ENCODE measurements at regions not wholly inside any gene's neighbourhood (a gene's known extent, or its start where the extent isn't known, plus 50 kb on each side); places are given as distances from the start of the nearest gene placed in this dataset.

- H3K27ac Mint-ChIP-seq: no peak overlapping the region
- H3K4me3 Mint-ChIP-seq: no peak overlapping the region
- DNase-seq (no peak), ATAC-seq (no peak)
- peaks cover 6% of the 10 kb centered on the region for H3K27me3 Mint-ChIP-seq
- no peak for TF ChIP-seq CTCF (IDR thresholded peaks at IDR 0.05)
- POLR2A ChIA-PET: no interaction called here
- H3K9me3 Mint-ChIP-seq: no peaks in the 10 kb centered on the region
- H3K4me1 Mint-ChIP-seq (ENCODE audit: low read depth): no peaks in the 10 kb centered on the region
- intact Hi-C loops (cut with micrococcal nuclease): no loop called here
- CTCF ChIA-PET: interaction anchor here (1.6 kb wide), 1 partner anchor 13 kb away, joined by 8 read pairs; no protein-coding TSS in a partner anchor
- no peaks in the 10 kb centered on the region for H3K36me3 Mint-ChIP-seq (ENCODE audit: low read depth)
Observed at GRCh38 chr1:209341146-209341545, 242.4 kb upstream of the CAMK1G start.

DNA sequence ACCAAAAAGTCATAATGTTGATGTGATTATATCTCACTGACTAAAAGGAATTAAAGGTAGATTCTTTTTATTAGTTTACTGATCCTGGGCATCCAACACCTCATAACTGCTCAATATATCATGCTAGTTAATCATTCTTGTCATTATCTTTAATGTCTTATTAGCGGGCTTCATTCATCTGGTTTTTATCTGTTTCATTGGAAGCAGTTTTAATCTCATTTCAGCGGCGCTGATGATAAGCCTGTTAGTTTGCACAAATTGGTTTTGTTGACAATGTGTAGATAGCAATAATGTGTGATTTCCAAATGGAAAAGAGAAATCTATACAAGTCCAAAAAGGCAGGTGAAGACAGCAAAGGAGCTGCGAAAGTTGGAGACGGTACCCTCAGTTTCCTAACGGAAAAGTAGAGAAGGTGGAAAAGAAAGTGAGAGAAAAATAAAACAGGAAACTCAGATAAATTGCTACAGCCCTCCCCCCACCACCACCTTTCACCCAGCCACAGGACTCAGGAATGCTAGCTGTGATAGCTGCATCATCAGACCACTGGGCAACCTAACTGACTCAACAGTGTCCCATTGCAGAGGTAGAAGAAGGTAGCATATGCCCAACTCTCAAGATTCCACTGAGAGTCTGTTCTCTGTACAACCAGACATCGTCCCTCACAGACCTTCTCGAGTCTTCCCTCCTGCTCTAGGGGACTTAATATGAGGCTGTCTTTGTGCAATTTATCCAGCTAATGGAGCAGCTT lies 241.7 kb upstream of the CAMK1G start:
- CTCF ChIA-PET: interaction anchor here (1.6 kb wide), 1 partner anchor 13 kb away, joined by 8 read pairs; no protein-coding TSS in a partner anchor
- Mint-ChIP-seq H3K4me3 (no peak overlapping the region), H3K9me3 (no peaks in the 10 kb centered on the region), H3K36me3 (ENCODE audit: low read depth) (no peaks in the 10 kb centered on the region), H3K4me1 (ENCODE audit: low read depth) (no peaks in the 10 kb centered on the region), H3K27ac (no peak overlapping the region), H3K27me3 (peaks cover 8% of the 10 kb centered on the region)
- TF ChIP-seq CTCF (IDR thresholded peaks at IDR 0.05): no peak
- POLR2A ChIA-PET: no interaction called here
- ATAC-seq (no peak), DNase-seq (no peak)
- intact Hi-C loops (cut with micrococcal nuclease): no loop called here

DNA sequence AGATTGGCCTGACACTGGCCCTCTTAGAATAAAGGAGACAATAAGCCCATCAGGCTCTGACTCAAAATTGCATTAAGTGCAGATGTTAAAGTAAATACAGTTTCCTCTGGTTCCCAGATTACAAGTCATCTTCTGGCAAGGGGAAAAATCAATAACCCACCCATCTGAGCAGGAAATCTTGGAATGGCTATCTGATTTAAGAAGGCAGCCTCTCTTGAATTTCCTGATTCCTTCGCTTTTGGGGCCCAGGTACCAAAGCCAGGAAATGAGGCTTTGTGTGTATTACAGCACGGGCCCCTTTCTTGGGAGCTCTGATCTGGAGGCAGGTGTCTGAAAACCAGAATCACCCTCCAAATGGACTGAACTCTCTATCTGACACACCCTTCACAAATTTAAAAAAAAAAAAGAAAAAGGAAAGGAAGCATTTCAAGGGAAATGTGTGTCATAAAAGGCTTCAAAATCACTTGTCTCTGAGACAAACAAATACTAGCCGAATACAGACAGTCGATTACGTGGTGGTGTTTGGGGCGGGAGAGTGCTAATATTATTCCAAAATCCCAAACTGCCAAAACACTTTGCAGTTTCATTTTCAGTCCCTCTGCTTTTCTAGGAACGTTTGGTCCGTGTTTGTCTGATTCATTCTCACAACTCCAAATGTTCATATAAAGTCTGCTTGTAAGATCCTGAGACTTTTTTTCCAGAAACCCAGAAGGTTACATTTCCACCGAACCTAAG lies 240.9 kb upstream of the CAMK1G start:
- no peak overlapping the region for H3K4me3 Mint-ChIP-seq
- DNase-seq (no peak), ATAC-seq (no peak)
- no peaks in the 10 kb centered on the region for H3K4me1 Mint-ChIP-seq (ENCODE audit: low read depth)
- POLR2A ChIA-PET: no interaction called here
- H3K27me3 Mint-ChIP-seq: peaks cover 10% of the 10 kb centered on the region
- TF ChIP-seq CTCF (IDR thresholded peaks at IDR 0.05): no peak
- H3K36me3 Mint-ChIP-seq (ENCODE audit: low read depth): no peaks in the 10 kb centered on the region
- no peak overlapping the region for H3K27ac Mint-ChIP-seq
- CTCF ChIA-PET: interaction anchor here (1.0 to 1.6 kb wide), 2 partner anchors 12 to 16 kb away, joined by 3 to 8 read pairs; no protein-coding TSS in a partner anchor
- intact Hi-C loops (cut with micrococcal nuclease): no loop called here
- no peaks in the 10 kb centered on the region for H3K9me3 Mint-ChIP-seq

GRCh38 chr1:209343511-209343910 lies 240.0 kb upstream of the CAMK1G start:
- no peaks in the 10 kb centered on the region for H3K9me3 Mint-ChIP-seq
- ChIA-PET POLR2A (no interaction called here), CTCF (interaction anchor here (1.0 kb wide), 1 partner anchor 15 kb away, joined by 3 read pairs; no protein-coding TSS in a partner anchor)
- no peak overlapping the region for H3K4me3 Mint-ChIP-seq
- H3K27me3 Mint-ChIP-seq: peaks cover 10% of the 10 kb centered on the region
- DNase-seq (no peak), ATAC-seq (no peak)
- H3K4me1 Mint-ChIP-seq (ENCODE audit: low read depth): no peaks in the 10 kb centered on the region
- no peak overlapping the region for H3K27ac Mint-ChIP-seq
- no peak for TF ChIP-seq CTCF (IDR thresholded peaks at IDR 0.05)
- intact Hi-C loops (cut with micrococcal nuclease): no loop called here
- no peaks in the 10 kb centered on the region for H3K36me3 Mint-ChIP-seq (ENCODE audit: low read depth)

GRCh38 chr1:209344156-209344555 lies 239.4 kb upstream of the CAMK1G start:
- no peak for TF ChIP-seq CTCF (IDR thresholded peaks at IDR 0.05)
- DNase-seq (no peak), ATAC-seq (no peak)
- Mint-ChIP-seq H3K36me3 (ENCODE audit: low read depth) (no peaks in the 10 kb centered on the region), H3K9me3 (no peaks in the 10 kb centered on the region), H3K4me1 (ENCODE audit: low read depth) (no peaks in the 10 kb centered on the region), H3K27ac (no peak overlapping the region), H3K27me3 (peaks cover 10% of the 10 kb centered on the region), H3K4me3 (no peak overlapping the region)
- ChIA-PET CTCF (no interaction called here), POLR2A (no interaction called here)
- intact Hi-C loops (cut with micrococcal nuclease): no loop called here
